Loucy (cell line): ENCODE measurements at regions not wholly inside any gene's neighbourhood (a gene's known extent, or its start where the extent isn't known, plus 50 kb on each side); places are given as distances from the start of the nearest gene placed in this dataset.

ENCODE experiments used
- H2AFZ ChIP-seq: fragments of 200-600 bp; sonication (generic); 2 replicates; pipeline ENCODE4 v1.6.0; 2016; ENCODE audit warnings: antibody characterized with exemption, mild to moderate bottlenecking, low read length, moderate library complexity
- H3F3A ChIP-seq: fragments of 200-600 bp; 2 replicates; pipeline ENCODE4 v1.6.0; 2016; ENCODE audit warnings: antibody characterized with exemption, low read depth, mild to moderate bottlenecking
- H3K27me3 ChIP-seq: fragments of 200-600 bp; sonication (generic); 2 replicates; pipeline ENCODE4 v1.6.1; 2014; ENCODE audit warnings: low read length, mild to moderate bottlenecking; ENCODE audit not compliant: insufficient read depth, poor library complexity, severe bottlenecking
- H3K36me3 ChIP-seq: fragments of 200-600 bp; sonication (generic); 2 replicates; pipeline ENCODE4 v1.6.1; 2016; ENCODE audit warnings: low read length; ENCODE audit not compliant: insufficient read depth
- H3K4me1 ChIP-seq: fragments of 200-600 bp; sonication (generic); 2 replicates; pipeline ENCODE4 v1.5.1; 2014; ENCODE audit warnings: low read length, mild to moderate bottlenecking; ENCODE audit not compliant: insufficient read depth, poor library complexity, severe bottlenecking
- H3K4me2 ChIP-seq: fragments of 200-600 bp; sonication (generic); 2 replicates; pipeline ENCODE4 v1.6.0; 2014; ENCODE audit warnings: antibody characterized with exemption, low read length, low read depth, mild to moderate bottlenecking; ENCODE audit not compliant: poor library complexity, severe bottlenecking
- H3K4me3 ChIP-seq: fragments of 200-600 bp; sonication (generic); 2 replicates; pipeline ENCODE4 v1.5.1; 2014; ENCODE audit warnings: low read length, mild to moderate bottlenecking, mixed read lengths; ENCODE audit not compliant: poor library complexity, severe bottlenecking
- H3K79me2 ChIP-seq: fragments of 200-600 bp; sonication (generic); 2 replicates; pipeline ENCODE4 v1.6.1; 2014; ENCODE audit warnings: low read length; ENCODE audit not compliant: insufficient read depth
- H3K9ac ChIP-seq: fragments of 200-600 bp; sonication (generic); 2 replicates; pipeline ENCODE4 v1.6.0; 2014; ENCODE audit warnings: mild to moderate bottlenecking, low read depth, low read length, moderate library complexity; ENCODE audit not compliant: poor library complexity, severe bottlenecking
- H3K9me2 ChIP-seq: fragments of 200-600 bp; sonication (generic); replicated peaks from 2 replicates; pipeline ENCODE4 v1.6.1; 2016; ENCODE audit warnings: low read depth, low read length, mixed read lengths
- H3K9me3 ChIP-seq: fragments of 200-600 bp; sonication (generic); 2 replicates; pipeline ENCODE4 v1.6.1; 2014; ENCODE audit warnings: mild to moderate bottlenecking, antibody characterized with exemption, low read length, low read depth; ENCODE audit not compliant: insufficient read depth
- H4K20me1 ChIP-seq: fragments of 200-600 bp; sonication (generic); 2 replicates; pipeline ENCODE4 v1.6.0; 2014; ENCODE audit warnings: antibody characterized with exemption, low read length, mild to moderate bottlenecking; ENCODE audit not compliant: insufficient read depth, poor library complexity, severe bottlenecking
- EZH2phosphoT487 ChIP-seq: fragments of 200-600 bp; IDR thresholded peaks from 2 replicates; pipeline ENCODE4 v1.6.1; 2018; ENCODE audit warnings: antibody characterized with exemption, mild to moderate bottlenecking, moderate library complexity, borderline replicate concordance
- TF ChIP-seq, protein P1 (sequence below): fragments of 200-600 bp; sonication (generic); conservative IDR thresholded peaks from 2 replicates; pipeline ENCODE4 v1.5.1; 2014; ENCODE audit warnings: mild to moderate bottlenecking, antibody characterized with exemption, low read length

DNA sequence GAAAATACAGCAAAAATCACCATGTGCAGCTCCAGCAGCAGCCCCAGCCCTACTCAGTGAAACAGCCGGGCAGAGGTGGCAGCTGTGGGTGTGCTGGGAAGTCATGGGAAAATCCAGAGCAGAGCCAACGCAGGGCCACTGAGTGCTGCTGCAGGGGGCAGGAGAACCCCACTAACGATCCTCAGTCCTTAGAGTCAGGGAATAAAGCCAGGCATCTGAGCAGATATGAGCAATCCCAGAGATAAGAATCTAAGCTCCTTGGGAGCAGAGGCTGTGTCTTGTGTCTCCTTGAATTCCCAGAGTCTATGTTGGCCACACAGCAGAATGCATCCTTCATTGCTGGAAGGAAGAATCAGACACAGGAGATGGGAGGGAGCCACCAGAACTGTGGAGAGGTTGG is 493.1 kb upstream of the MAP3K7 start:
- Histone ChIP-seq H3K79me2 (no peaks in the 10 kb centered on the region), H3K9me3 (no peaks in the 10 kb centered on the region), H4K20me1 (no peaks in the 10 kb centered on the region), H3K4me1 (no peaks in the 10 kb centered on the region), H3K27me3 (no peaks in the 10 kb centered on the region), H3K4me2 (no peak overlapping the region), H3K36me3 (no peaks in the 10 kb centered on the region), H3F3A (no peaks in the 10 kb centered on the region), H3K9ac (no peak overlapping the region), H2AFZ (peak overlapping the region; percentile 12; the same call in 1 of the 2 replicates), H3K9me2 (no peaks in the 10 kb centered on the region), H3K4me3 (no peak overlapping the region)
- TF ChIP-seq EZH2phosphoT487: no peak

DNA sequence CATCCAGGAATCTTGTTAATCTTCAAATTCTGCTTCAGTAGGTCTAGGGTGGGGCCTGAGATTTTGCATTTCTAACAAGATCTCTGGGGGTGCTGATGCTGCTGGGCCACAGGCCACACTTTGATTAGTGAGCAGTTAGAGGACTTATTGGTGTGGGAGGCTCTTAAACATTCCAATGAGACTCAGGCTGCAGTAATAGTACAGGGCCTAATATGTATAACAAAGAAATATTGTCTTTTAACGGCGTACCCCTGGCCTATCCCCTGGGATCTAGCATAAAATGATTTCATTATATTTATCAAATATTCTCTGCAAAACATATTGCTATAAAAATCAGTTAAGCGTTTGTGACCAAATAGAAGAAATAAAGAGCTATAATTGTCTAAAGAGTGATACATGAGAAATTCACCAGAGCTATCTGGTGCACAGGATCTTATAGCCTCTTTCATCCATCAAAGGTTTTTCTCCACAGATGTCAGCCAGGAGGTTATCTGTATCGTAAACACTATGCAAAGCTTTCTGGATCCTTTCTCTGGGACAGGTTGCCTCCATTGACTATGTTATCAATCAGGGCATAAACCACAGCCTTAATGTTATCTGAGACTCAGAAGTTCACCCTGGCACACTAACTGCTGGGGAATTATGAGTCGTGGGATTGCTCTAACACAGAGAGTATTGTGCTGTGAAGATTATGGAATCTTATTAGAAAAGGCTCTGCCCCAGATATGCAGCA is 488.5 kb upstream of the MAP3K7 start:
- no peak overlapping the region for H3K4me2 ChIP-seq
- no peaks in the 10 kb centered on the region for H3K4me1 ChIP-seq
- H2AFZ ChIP-seq: no peak overlapping the region
- no peaks in the 10 kb centered on the region for H3K9me3 ChIP-seq
- no peaks in the 10 kb centered on the region for H3K9me2 ChIP-seq
- TF ChIP-seq, protein P1, sequence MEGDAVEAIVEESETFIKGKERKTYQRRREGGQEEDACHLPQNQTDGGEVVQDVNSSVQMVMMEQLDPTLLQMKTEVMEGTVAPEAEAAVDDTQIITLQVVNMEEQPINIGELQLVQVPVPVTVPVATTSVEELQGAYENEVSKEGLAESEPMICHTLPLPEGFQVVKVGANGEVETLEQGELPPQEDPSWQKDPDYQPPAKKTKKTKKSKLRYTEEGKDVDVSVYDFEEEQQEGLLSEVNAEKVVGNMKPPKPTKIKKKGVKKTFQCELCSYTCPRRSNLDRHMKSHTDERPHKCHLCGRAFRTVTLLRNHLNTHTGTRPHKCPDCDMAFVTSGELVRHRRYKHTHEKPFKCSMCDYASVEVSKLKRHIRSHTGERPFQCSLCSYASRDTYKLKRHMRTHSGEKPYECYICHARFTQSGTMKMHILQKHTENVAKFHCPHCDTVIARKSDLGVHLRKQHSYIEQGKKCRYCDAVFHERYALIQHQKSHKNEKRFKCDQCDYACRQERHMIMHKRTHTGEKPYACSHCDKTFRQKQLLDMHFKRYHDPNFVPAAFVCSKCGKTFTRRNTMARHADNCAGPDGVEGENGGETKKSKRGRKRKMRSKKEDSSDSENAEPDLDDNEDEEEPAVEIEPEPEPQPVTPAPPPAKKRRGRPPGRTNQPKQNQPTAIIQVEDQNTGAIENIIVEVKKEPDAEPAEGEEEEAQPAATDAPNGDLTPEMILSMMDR: no peak
- TF ChIP-seq EZH2phosphoT487: no peak
- no peaks in the 10 kb centered on the region for H3K36me3 ChIP-seq
- H3K27me3 ChIP-seq: no peaks in the 10 kb centered on the region
- no peak overlapping the region for H3K4me3 ChIP-seq
- H3K9ac ChIP-seq: no peak overlapping the region
- no peaks in the 10 kb centered on the region for H3F3A ChIP-seq
- H4K20me1 ChIP-seq: no peaks in the 10 kb centered on the region
- no peaks in the 10 kb centered on the region for H3K79me2 ChIP-seq

DNA sequence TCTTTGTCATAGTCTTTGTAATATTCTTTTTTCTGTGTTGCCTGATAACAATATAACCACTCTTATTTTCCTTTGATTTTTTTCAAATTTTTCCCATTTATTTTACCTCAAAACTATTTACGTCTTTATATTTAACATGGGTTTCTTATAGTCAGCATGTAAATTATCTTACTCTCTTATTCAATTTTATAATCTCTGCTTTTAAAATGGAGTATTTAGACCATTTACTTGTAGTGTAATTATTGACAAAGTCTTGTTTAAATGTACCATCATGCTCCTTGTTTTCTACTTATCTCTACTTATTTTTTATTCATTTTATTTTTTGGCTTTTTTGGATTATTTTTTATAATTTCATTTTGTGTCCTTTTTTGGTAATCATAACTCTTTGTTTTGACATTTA is 476.5 kb upstream of the MAP3K7 start:
- Histone ChIP-seq H3F3A (no peaks in the 10 kb centered on the region), H3K9me2 (no peaks in the 10 kb centered on the region), H3K4me1 (no peaks in the 10 kb centered on the region), H3K27me3 (no peaks in the 10 kb centered on the region), H3K4me3 (no peak overlapping the region), H2AFZ (no peak overlapping the region), H3K4me2 (no peak overlapping the region), H3K36me3 (no peaks in the 10 kb centered on the region), H3K9me3 (no peaks in the 10 kb centered on the region), H4K20me1 (no peaks in the 10 kb centered on the region), H3K79me2 (no peaks in the 10 kb centered on the region), H3K9ac (no peak overlapping the region)
- TF ChIP-seq, protein P1: no peak
- TF ChIP-seq EZH2phosphoT487: no peak

DNA sequence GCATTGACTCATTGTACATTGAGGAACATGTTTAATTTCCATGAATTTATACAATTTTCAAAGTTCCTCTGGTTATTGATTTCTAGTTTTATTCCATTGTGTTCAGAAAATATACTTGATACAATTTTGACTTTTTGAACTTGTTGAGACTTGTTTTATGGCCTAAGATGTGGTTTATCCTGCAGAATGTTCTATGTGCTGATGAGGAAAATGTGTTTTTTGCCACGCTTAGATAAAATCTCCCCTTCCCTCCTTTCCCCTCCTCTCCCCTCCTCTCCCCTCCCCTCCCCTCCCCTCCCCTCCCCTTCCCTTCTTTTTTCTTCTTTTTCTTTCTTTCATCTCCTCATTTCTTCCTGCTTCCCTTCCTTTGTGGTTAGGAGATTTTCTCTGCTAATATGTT is 470.8 kb upstream of the MAP3K7 start:
- H3K4me3 ChIP-seq: no peak overlapping the region
- H3K9me2 ChIP-seq: no peaks in the 10 kb centered on the region
- TF ChIP-seq, protein P1: no peak
- TF ChIP-seq EZH2phosphoT487: no peak
- H3K9ac ChIP-seq: no peak overlapping the region
- no peaks in the 10 kb centered on the region for H3F3A ChIP-seq
- no peaks in the 10 kb centered on the region for H3K79me2 ChIP-seq
- no peak overlapping the region for H3K4me2 ChIP-seq
- H3K36me3 ChIP-seq: no peaks in the 10 kb centered on the region
- H4K20me1 ChIP-seq: no peaks in the 10 kb centered on the region
- no peaks in the 10 kb centered on the region for H3K4me1 ChIP-seq
- H3K9me3 ChIP-seq: no peaks in the 10 kb centered on the region; the same call in 1 of the 2 replicates
- H3K27me3 ChIP-seq: no peaks in the 10 kb centered on the region
- no peak overlapping the region for H2AFZ ChIP-seq
